KMS-11 (cell line): ENCODE measurements at regions not wholly inside any gene's neighbourhood (a gene's known extent, or its start where the extent isn't known, plus 50 kb on each side); places are given as distances from the start of the nearest gene placed in this dataset.
"Not testable (repeated sequence)": the region's sequence is repeated elsewhere in the genome, so short reads cannot be mapped to it uniquely, and the experiment has no call there.

Source experiments
- H2AFZ ChIP-seq: fragments of 200-600 bp; sonication (generic); 2 replicates; pipeline ENCODE4 v1.6.1; 2016; ENCODE audit warnings: antibody characterized with exemption, mixed run types, low read depth
- H3K27ac ChIP-seq: fragments of 200-600 bp; sonication (generic); 2 replicates; pipeline ENCODE4 v1.6.1; 2016; ENCODE audit warnings: mild to moderate bottlenecking, mixed run types
- H3K27me3 ChIP-seq: fragments of 200-600 bp; sonication (generic); 2 replicates; pipeline ENCODE4 v1.6.1; 2017; ENCODE audit warnings: mild to moderate bottlenecking, low read depth, mixed run types, moderate library complexity; ENCODE audit not compliant: insufficient read depth
- H3K36me3 ChIP-seq: fragments of 200-600 bp; sonication (generic); 2 replicates; pipeline ENCODE4 v1.6.1; 2017; ENCODE audit warnings: mild to moderate bottlenecking, mixed run types; ENCODE audit not compliant: insufficient read depth
- H3K4me1 ChIP-seq: fragments of 200-600 bp; sonication (generic); 2 replicates; pipeline ENCODE4 v1.6.1; 2016; ENCODE audit warnings: mild to moderate bottlenecking, low read depth, mixed run types; ENCODE audit not compliant: poor library complexity, severe bottlenecking
- H3K4me2 ChIP-seq: fragments of 200-600 bp; sonication (generic); 2 replicates; pipeline ENCODE4 v1.7.0; 2016; ENCODE audit warnings: mild to moderate bottlenecking, mixed run types
- H3K4me3 ChIP-seq: fragments of 200-600 bp; sonication (generic); IDR thresholded peaks from 2 replicates; pipeline ENCODE4 v1.6.1; 2017; ENCODE audit warnings: low read depth, low read length, mixed read lengths; ENCODE audit not compliant: insufficient read depth
- H3K79me2 ChIP-seq: fragments of 200-600 bp; sonication (generic); 2 replicates; pipeline ENCODE4 v1.6.1; 2016; ENCODE audit warnings: low read depth, mixed run types; ENCODE audit not compliant: insufficient read depth
- H3K9ac ChIP-seq: fragments of 200-600 bp; sonication (generic); 2 replicates; pipeline ENCODE4 v1.6.1; 2016; ENCODE audit warnings: mild to moderate bottlenecking, mixed run types
- H4K20me1 ChIP-seq: fragments of 200-600 bp; sonication (generic); 2 replicates; pipeline ENCODE4 v1.6.1; 2016; ENCODE audit warnings: mild to moderate bottlenecking, mixed run types; ENCODE audit not compliant: insufficient read depth
- TF ChIP-seq, protein P1 (sequence below): fragments of 200-600 bp; sonication (generic); conservative IDR thresholded peaks from 2 replicates; pipeline ENCODE4 v1.6.1; 2017; ENCODE audit warnings: low read depth, mild to moderate bottlenecking, antibody characterized with exemption, low read length, moderate library complexity, mixed read lengths

DNA sequence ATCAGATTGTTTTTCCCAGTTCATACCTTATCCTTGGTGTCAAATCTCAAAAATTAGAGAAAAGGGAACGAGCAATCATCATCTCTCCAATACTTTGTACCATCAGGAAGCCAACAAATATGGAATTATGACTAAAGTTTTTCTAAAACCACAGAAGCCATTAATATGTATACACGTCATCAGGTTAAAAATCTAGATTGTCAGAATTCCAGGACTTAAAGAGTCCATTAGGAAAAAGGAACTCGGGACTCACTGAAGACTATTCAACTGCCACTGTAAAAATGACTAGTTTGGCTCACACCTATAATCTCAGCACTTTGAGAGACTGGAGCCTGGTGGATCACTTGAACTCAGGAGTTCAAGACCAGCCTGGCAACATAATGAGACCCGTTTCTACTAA is 344.4 kb upstream of the LRRC4C start:
- H3K4me3 ChIP-seq: no peak overlapping the region

DNA sequence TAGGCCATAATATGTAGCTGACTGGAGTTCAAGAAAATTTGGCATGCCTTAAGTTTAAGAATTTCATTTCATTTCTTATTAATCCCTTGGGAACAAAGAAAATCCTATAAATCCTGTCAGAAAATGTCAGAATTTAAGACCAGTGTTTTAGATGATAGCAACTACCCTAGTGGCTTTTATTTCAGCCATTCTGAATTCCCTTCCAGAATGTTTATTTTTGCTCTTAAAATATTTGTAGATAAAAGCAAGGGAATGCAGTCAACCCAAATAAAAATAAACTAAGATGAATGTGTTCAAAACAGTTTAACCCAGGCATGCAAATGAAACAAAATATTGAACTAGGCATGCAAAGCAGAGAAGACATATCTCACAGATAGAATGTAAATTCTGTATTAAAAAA is 356.9 kb upstream of the LRRC4C start:
- Histone ChIP-seq H3K36me3 (no peaks in the 10 kb centered on the region), H3K79me2 (no peaks in the 10 kb centered on the region), H2AFZ (no peak overlapping the region), H3K27me3 (no peaks in the 10 kb centered on the region), H3K27ac (no peak overlapping the region), H3K4me1 (no peaks in the 10 kb centered on the region), H3K4me3 (no peak overlapping the region), H3K9ac (no peak overlapping the region), H4K20me1 (no peaks in the 10 kb centered on the region; the same call in 1 of the 2 replicates), H3K4me2 (no peak overlapping the region)
- TF ChIP-seq, protein P1, sequence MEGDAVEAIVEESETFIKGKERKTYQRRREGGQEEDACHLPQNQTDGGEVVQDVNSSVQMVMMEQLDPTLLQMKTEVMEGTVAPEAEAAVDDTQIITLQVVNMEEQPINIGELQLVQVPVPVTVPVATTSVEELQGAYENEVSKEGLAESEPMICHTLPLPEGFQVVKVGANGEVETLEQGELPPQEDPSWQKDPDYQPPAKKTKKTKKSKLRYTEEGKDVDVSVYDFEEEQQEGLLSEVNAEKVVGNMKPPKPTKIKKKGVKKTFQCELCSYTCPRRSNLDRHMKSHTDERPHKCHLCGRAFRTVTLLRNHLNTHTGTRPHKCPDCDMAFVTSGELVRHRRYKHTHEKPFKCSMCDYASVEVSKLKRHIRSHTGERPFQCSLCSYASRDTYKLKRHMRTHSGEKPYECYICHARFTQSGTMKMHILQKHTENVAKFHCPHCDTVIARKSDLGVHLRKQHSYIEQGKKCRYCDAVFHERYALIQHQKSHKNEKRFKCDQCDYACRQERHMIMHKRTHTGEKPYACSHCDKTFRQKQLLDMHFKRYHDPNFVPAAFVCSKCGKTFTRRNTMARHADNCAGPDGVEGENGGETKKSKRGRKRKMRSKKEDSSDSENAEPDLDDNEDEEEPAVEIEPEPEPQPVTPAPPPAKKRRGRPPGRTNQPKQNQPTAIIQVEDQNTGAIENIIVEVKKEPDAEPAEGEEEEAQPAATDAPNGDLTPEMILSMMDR: no peak

More for the DNA sequence above, 344.4 kb upstream of the LRRC4C start:
- no peaks in the 10 kb centered on the region for H3K79me2 ChIP-seq
- H4K20me1 ChIP-seq: no peaks in the 10 kb centered on the region
- H2AFZ ChIP-seq: no peak overlapping the region
- TF ChIP-seq, protein P1: no peak
- H3K4me2 ChIP-seq: no peak overlapping the region
- H3K27ac ChIP-seq: no peak overlapping the region
- H3K9ac ChIP-seq: no peak overlapping the region
- H3K4me1 ChIP-seq: peaks cover 9% of the 10 kb centered on the region
- H3K27me3 ChIP-seq: no peaks in the 10 kb centered on the region
- H3K36me3 ChIP-seq: no peaks in the 10 kb centered on the region

DNA sequence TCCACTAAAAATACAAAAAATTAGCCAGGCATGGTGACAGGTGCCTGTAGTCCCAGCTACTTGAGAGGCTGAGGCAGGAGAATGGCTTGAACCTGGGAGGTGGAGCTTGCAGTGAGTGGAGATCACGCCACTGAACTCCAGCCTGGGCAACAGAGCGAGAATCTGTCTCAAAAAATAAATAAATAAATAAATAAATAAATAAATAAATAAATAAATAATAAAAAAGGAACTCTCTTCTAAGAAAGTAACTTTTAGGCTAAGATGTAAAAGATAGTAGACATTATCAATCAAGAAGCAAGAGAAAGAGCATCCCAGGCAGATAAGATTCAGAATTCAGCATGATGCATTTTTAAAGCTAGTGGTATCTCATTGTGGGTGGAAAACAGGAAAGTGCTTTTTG is 364.8 kb upstream of the LRRC4C start:
- H2AFZ ChIP-seq, H3K36me3 ChIP-seq, H3K27me3 ChIP-seq, H3K4me2 ChIP-seq, H3K27ac ChIP-seq, H3K79me2 ChIP-seq, H3K4me1 ChIP-seq, H3K4me3 ChIP-seq, H4K20me1 ChIP-seq, H3K9ac ChIP-seq: not testable (repeated sequence)

DNA sequence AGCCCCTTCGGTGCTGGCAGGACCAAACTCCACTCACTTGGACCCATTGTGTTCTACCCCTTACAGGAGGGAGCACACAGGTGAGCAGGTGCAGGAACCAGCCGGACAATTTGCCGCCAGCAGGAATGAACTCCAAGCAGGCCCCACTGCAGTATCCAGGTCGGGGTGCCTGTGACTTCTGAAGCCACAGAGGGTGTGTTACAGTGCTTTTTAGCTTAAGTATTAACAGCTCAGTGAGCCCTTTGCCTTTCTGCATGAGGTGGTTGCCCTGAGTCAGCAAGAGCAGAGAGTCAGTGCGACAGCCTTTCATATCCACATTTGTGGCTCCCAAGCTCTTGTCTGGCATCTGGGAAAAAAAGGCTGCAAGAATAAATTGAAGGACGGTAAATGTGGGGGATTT is 366.6 kb upstream of the LRRC4C start:
- H3K4me3 ChIP-seq: no peak overlapping the region
- no peaks in the 10 kb centered on the region for H3K79me2 ChIP-seq
- H3K27me3 ChIP-seq: no peaks in the 10 kb centered on the region
- no peaks in the 10 kb centered on the region for H3K4me1 ChIP-seq
- TF ChIP-seq, protein P1: no peak
- H2AFZ ChIP-seq: no peak overlapping the region
- no peak overlapping the region for H3K9ac ChIP-seq
- no peaks in the 10 kb centered on the region for H4K20me1 ChIP-seq
- no peak overlapping the region for H3K27ac ChIP-seq
- H3K36me3 ChIP-seq: no peaks in the 10 kb centered on the region
- H3K4me2 ChIP-seq: no peak overlapping the region

GRCh38 chr11:41836431-41836830 is 377.0 kb upstream of the LRRC4C start:
- TF ChIP-seq, protein P1: no peak
- H3K36me3 ChIP-seq: no peaks in the 10 kb centered on the region; the same call in 1 of the 2 replicates
- no peak overlapping the region for H3K27ac ChIP-seq
- no peak overlapping the region for H2AFZ ChIP-seq
- no peak overlapping the region for H3K4me2 ChIP-seq
- H3K27me3 ChIP-seq: no peaks in the 10 kb centered on the region
- H3K9ac ChIP-seq: no peak overlapping the region
- no peak overlapping the region for H3K4me3 ChIP-seq
- no peaks in the 10 kb centered on the region for H3K79me2 ChIP-seq
- no peaks in the 10 kb centered on the region for H4K20me1 ChIP-seq
- no peaks in the 10 kb centered on the region for H3K4me1 ChIP-seq
